Ovary (tissue), 7 donors: ENCODE measurements at regions not wholly inside any gene's neighbourhood (a gene's known extent, or its start where the extent isn't known, plus 50 kb on each side); places are given as distances from the start of the nearest gene placed in this dataset.
"Not testable (repeated sequence)": the region's sequence is repeated elsewhere in the genome, so short reads cannot be mapped to it uniquely, and the experiment has no call there.

Source experiments
- DNase-seq, 5 donors: peaks; one replicate each; pipeline ENCODE4 v3.0.0-alpha.2; 2019 to 2020
- H3K27ac ChIP-seq, 2 donors: fragments of 200-600 bp; one replicate each; pipeline versions ENCODE4 v1.5.1 to v1.8.0; 2019 to 2022
- H3K27me3 ChIP-seq: fragments of 200-600 bp; one replicate; pipeline ENCODE4 v1.8.0; 2022
- H3K36me3 ChIP-seq: fragments of 200-600 bp; sonication (generic); one replicate; pipeline ENCODE4 v1.5.1; 2019
- H3K4me1 ChIP-seq: one replicate; pipeline ENCODE4 v1.8.1; 2013; ENCODE audit warnings: mild to moderate bottlenecking, moderate library complexity; ENCODE audit not compliant: insufficient read depth
- H3K4me3 ChIP-seq: fragments of 200-600 bp; sonication (generic); one replicate; pipeline ENCODE4 v1.5.1; 2017
- H3K9me3 ChIP-seq, 2 donors: fragments of 200-600 bp in 1 of 2; sonication (generic) in 1 of 2; one replicate each; pipeline versions ENCODE4 v1.5.1 to v1.8.1; 2013 to 2019; ENCODE audit warnings: mild to moderate bottlenecking in 1 of 2, moderate library complexity in 1 of 2
- EP300 ChIP-seq: sonication (generic); formaldehyde crosslinking; IDR thresholded peaks from one replicate; pipeline ENCODE4 v1.6.1; 2017; ENCODE audit warnings: antibody characterized with exemption
- POLR2A ChIP-seq: fragments of 450-650 bp; IDR thresholded peaks from one replicate; pipeline ENCODE4 v1.6.1; 2017; ENCODE audit warnings: antibody characterized with exemption, mild to moderate bottlenecking, moderate library complexity
- WGBS, 3 donors: extraction: QIAGEN DNeasy Blood & Tissue Kit in 1 of 3; methylation state at CpG; one replicate each; pipeline versions ENCODE4 v1.1.5 to v1.1.7; 2013 to 2017; 5-methylcytosine and 5-hydroxymethylcytosine counted together
- intact Hi-C, 4 donors: fragments of 100-400 bp; cut with DNase I; formaldehyde crosslinking; loops; one replicate each; pipeline versions ENCODE4 v1.11.0 to v1.15.1; 2022 to 2023
- TF ChIP-seq, protein P1 (sequence below), 3 donors: fragments of 450-650 bp in 2 of 3; fragments of 200-600 bp in 1 of 3; IDR thresholded peaks; one replicate each; pipeline versions ENCODE4 v1.5.1 to v1.8.0; 2016 to 2022; ENCODE audit warnings: antibody characterized with exemption in 3 of 3, mild to moderate bottlenecking in 1 of 3
- donor health status: DM: no; HTN: no; CAD: no; lungs with moderate emphysema.
- donor health status: DM: no; HTN: no; CAD: no.
- donor health status: Bipolar disorder and iron deficiency.
- donor health status: DM: no; HTN: no; CAD: no.
- donor health status: DM: yes; HTN: yes; CAD: no.

- H3K27ac ChIP-seq = no peak overlapping the region
- no peaks in the 10 kb centered on the region for H3K4me1 ChIP-seq
- intact Hi-C loops = no loop called here
- 9 to 68% (median 25%) methylated on average over 1 of the region's 1 CpG for WGBS, 3 donors
- no peak for DNase-seq
- no peak overlapping the region for H3K4me3 ChIP-seq
- H3K36me3 ChIP-seq = no peaks in the 10 kb centered on the region
- no peaks in the 10 kb centered on the region for H3K9me3 ChIP-seq
- H3K27me3 ChIP-seq = no peaks in the 10 kb centered on the region
- TF ChIP-seq POLR2A (no peak), EP300 (no peak)
- TF ChIP-seq, protein P1, sequence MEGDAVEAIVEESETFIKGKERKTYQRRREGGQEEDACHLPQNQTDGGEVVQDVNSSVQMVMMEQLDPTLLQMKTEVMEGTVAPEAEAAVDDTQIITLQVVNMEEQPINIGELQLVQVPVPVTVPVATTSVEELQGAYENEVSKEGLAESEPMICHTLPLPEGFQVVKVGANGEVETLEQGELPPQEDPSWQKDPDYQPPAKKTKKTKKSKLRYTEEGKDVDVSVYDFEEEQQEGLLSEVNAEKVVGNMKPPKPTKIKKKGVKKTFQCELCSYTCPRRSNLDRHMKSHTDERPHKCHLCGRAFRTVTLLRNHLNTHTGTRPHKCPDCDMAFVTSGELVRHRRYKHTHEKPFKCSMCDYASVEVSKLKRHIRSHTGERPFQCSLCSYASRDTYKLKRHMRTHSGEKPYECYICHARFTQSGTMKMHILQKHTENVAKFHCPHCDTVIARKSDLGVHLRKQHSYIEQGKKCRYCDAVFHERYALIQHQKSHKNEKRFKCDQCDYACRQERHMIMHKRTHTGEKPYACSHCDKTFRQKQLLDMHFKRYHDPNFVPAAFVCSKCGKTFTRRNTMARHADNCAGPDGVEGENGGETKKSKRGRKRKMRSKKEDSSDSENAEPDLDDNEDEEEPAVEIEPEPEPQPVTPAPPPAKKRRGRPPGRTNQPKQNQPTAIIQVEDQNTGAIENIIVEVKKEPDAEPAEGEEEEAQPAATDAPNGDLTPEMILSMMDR (IDR thresholded peaks at IDR 0.05) = no peak
These were observed 1164.0 kb downstream of the TMEM121 start for GRCh38 chr14:106690333-106690891.

DNA sequence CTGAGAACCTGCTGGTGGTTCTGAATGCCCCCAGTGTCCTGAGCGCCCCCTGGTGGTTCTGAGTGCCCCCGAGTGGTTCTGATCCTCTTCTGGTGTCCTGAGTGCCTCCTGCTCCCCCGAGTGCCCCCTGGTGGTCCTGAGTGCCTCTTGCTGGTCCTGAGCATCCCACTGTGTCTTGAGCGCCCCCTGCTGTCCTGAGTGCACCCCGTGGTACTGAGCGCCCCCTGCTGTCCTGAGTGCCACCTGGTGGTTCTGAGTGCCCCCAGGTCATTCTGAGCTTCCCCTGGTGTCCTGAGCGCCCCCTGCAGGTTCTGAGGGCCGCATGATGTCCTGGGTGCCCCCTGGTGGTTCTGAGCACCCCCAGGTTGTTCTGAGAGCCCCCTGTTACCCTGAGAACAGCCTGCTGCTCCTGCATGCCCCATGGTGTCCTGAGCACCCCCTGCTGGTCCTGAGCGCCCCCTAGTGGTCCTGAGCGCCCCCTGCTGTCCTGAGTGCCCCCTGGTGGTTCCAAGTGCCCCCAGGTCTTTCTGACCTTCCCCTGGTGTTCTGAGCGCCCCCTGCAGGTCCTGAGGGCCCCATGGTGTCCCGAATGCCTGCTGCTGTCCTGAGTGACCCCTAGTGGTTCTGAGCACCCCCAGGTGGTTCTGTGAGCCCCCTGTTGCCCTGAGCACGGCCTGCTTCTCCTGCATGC lies 1165.4 kb downstream of the TMEM121 start:
- intact Hi-C loops = no loop called here
- WGBS, 3 donors = 44 to 64% (median 59%) methylated on average over 10 to 13 of the region's 13 CpGs
- TF ChIP-seq EP300 = no peak
- Histone ChIP-seq H3K36me3 (no peaks in the 10 kb centered on the region), H3K27ac (no peak overlapping the region), H3K27me3 (no peaks in the 10 kb centered on the region), H3K4me1 (no peaks in the 10 kb centered on the region), H3K4me3 (no peak overlapping the region), H3K9me3 (no peaks in the 10 kb centered on the region)
- DNase-seq = peak in 4 of 5 donors; percentile 12 to 36 (median 19)

DNA sequence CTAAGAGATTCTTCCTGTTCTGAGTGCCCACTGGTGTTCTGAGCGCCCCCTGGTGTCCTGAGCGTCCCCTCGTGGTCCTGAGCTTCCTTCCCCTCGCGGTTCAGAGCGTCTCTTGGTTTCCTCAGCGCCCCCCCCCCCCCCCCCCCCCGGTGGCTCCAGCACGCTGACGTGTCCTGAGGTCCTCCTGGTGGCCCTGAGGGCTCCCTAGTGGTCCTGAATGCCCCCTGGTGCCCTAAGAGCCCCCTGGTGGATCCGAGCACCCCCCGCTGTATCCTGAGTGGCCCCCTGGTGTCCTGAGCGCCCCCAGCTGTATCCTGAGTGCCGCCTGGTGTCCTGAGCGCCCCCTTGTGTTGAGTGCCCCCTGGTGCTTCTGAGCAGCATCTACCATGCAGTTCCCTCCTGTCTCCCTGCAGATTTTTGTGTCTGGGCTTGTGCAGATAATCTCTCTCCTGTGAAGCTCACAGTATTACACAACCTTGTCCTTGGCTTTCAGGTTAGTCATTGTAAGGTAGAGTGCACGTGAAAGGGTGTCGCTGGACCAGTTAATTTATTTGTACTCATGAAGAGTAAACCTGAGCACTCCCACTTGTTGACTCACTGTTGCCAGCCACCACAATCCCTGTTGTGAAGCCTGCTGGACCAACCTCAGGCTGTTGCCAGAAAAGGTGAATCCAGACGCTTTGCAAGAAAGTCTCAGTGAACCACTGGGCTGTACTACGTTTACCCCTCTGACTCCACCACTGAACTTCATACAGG lies 1168.4 kb downstream of the TMEM121 start:
- Histone ChIP-seq H3K9me3 (no peaks in the 10 kb centered on the region), H3K4me3 (no peak overlapping the region), H3K4me1 (no peaks in the 10 kb centered on the region), H3K27ac (no peak overlapping the region), H3K36me3 (no peaks in the 10 kb centered on the region), H3K27me3 (no peaks in the 10 kb centered on the region)
- intact Hi-C loops = no loop called here
- 50 to 61% (median 59%) methylated on average over 11 to 19 of the region's 19 CpGs for WGBS, 3 donors
- TF ChIP-seq POLR2A = no peak
- TF ChIP-seq EP300 = no peak
- TF ChIP-seq, protein P1 (IDR thresholded peaks at IDR 0.05) = no peak
- DNase-seq = no peak

- H3K36me3 ChIP-seq, H3K4me1 ChIP-seq, H3K9me3 ChIP-seq, intact Hi-C loops, H3K27me3 ChIP-seq, H3K27ac ChIP-seq, DNase-seq, H3K4me3 ChIP-seq: not testable (repeated sequence)
- 37 to 59% (median 52%) methylated on average over 6 to 16 of the region's 16 CpGs for WGBS, 3 donors
These were observed 1172.4 kb downstream of the TMEM121 start for GRCh38 chr14:106698620-106699267.

DNA sequence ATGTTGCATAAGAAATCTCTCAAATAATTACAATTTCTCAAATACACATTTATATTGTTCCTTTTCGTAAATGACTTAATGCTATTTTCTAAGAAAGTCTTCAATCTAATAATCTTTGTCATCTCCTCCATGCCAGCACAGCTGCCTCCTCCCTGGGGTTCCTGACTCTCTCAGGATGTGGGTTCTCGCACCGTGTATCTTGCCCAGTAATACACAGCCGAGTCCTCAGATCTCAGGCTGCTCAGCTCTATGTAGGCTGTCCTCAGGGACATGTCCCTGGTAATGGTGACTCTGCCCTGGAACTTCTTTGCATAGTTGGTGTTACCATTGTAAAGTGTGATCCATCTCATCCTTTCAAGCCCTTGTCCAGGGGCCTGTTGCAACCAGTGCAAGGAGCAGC lies 1177.3 kb downstream of the TMEM121 start:
- H3K4me1 ChIP-seq, H3K27ac ChIP-seq, H3K27me3 ChIP-seq, H3K36me3 ChIP-seq, intact Hi-C loops, DNase-seq, H3K9me3 ChIP-seq, H3K4me3 ChIP-seq: not testable (repeated sequence)
- WGBS, 3 donors = 64 to 70% (median 68%) methylated on average over 2 to 4 of the region's 4 CpGs

GRCh38 chr14:106706488-106706887 lies 1180.1 kb downstream of the TMEM121 start:
- H3K4me1 ChIP-seq, H3K36me3 ChIP-seq, DNase-seq, H3K27ac ChIP-seq, H3K27me3 ChIP-seq, H3K4me3 ChIP-seq, intact Hi-C loops, H3K9me3 ChIP-seq: not testable (repeated sequence)
- 39 to 92% (median 44%) methylated on average over 1 to 4 of the region's 4 CpGs for WGBS, 3 donors

DNA sequence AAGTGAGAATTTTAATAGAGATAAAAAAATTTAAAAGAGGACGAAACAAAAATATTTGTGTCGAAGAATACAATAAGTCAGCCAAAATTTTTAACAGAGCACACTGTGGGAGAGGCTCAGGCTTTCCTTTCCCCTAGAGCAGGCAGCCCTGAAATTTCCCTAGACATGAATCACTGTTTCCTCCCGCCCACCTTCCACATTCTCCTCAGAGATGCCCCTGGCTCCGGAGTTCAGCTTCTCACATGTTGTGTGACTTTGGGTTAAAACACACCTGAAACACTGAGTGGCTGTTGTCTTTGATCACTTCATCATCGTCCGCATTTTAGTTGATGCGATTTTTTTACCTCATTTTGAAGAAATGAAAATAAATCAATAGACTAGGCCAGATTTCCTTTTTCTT lies 1183.8 kb downstream of the TMEM121 start:
- H3K36me3 ChIP-seq, intact Hi-C loops, H3K4me3 ChIP-seq, H3K4me1 ChIP-seq, H3K27ac ChIP-seq, H3K27me3 ChIP-seq, DNase-seq, H3K9me3 ChIP-seq: not testable (repeated sequence)
- 44 to 54% (median 48%) methylated on average over 7 of the region's 7 CpGs for WGBS, 3 donors

DNA sequence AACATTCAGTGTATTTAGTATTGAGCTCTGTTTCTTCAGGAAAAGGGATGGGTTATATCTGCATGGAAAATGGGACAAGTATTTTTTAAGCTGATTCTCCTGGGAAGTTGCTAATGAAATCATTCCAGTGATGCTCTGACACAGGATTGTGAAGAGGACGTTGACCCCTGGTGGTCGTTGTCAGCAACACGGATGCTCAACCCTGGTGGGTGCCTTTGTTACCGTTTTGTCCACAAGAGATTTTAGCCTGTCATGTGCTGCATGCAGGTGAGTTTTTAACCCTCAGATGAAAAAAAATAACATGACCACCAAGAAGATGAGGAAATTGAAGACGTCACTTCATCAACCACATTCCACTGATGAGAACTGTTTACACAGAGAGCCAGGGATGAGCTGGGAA lies 1186.1 kb downstream of the TMEM121 start:
- 41 to 76% (median 41%) methylated on average over 5 of the region's 5 CpGs for WGBS, 3 donors
- intact Hi-C loops, H3K27me3 ChIP-seq, H3K27ac ChIP-seq, H3K9me3 ChIP-seq, H3K4me3 ChIP-seq, DNase-seq, H3K4me1 ChIP-seq, H3K36me3 ChIP-seq: not testable (repeated sequence)
